ENCODE measurements at regions not wholly inside any gene's neighbourhood (a gene's known extent, or its start where the extent isn't known, plus 50 kb on each side); places are given as distances from the start of the nearest gene placed in this dataset.

GRCh38 chr1:219340796-219341195, 167.1 kb downstream of the LYPLAL1 start:
- ATAC-seq (no peak), DNase-seq (no peak)
- Histone ChIP-seq H3K4me3 (no peak overlapping the region), H3K4me1 (ENCODE audit: low read depth) (no peaks in the 10 kb centered on the region), H3K36me3 (ENCODE audit: low read depth) (no peaks in the 10 kb centered on the region), H3K9me3 (peaks cover 3% of the 10 kb centered on the region)
- no peak for TF ChIP-seq CTCF (IDR thresholded peaks at IDR 0.05)
- intact Hi-C loops (cut with DNase I, micrococcal nuclease) = no loop called here

- intact Hi-C loops (cut with DNase I, micrococcal nuclease) = no loop called here
- Histone ChIP-seq H3K36me3 (ENCODE audit: low read depth) (no peaks in the 10 kb centered on the region), H3K4me3 (no peak overlapping the region), H3K4me1 (ENCODE audit: low read depth) (no peaks in the 10 kb centered on the region), H3K9me3 (no peaks in the 10 kb centered on the region)
- ATAC-seq (no peak), DNase-seq (no peak)
- TF ChIP-seq CTCF (IDR thresholded peaks at IDR 0.05) = no peak
Observed at GRCh38 chr1:219339466-219339865, 165.8 kb downstream of the LYPLAL1 start.

GRCh38 chr1:219337588-219337987, 163.9 kb downstream of the LYPLAL1 start:
- ATAC-seq = no peak
- intact Hi-C loops (cut with DNase I, micrococcal nuclease) = no loop called here
- no peak for DNase-seq
- no peak for TF ChIP-seq CTCF (IDR thresholded peaks at IDR 0.05)
- Histone ChIP-seq H3K4me3 (no peak overlapping the region), H3K36me3 (ENCODE audit: low read depth) (no peaks in the 10 kb centered on the region), H3K4me1 (ENCODE audit: low read depth) (no peaks in the 10 kb centered on the region), H3K9me3 (no peaks in the 10 kb centered on the region)

GRCh38 chr1:219333626-219334025, 159.9 kb downstream of the LYPLAL1 start:
- DNase-seq (no peak), ATAC-seq (no peak)
- Histone ChIP-seq H3K9me3 (no peaks in the 10 kb centered on the region), H3K4me3 (no peak overlapping the region), H3K4me1 (ENCODE audit: low read depth) (no peaks in the 10 kb centered on the region), H3K36me3 (ENCODE audit: low read depth) (no peaks in the 10 kb centered on the region)
- intact Hi-C loops (cut with DNase I, micrococcal nuclease) = no loop called here
- no peak for TF ChIP-seq CTCF (IDR thresholded peaks at IDR 0.05)

- DNase-seq (no peak), ATAC-seq (no peak)
- Histone ChIP-seq H3K9me3 (no peaks in the 10 kb centered on the region), H3K36me3 (ENCODE audit: low read depth) (no peaks in the 10 kb centered on the region), H3K4me1 (ENCODE audit: low read depth) (no peaks in the 10 kb centered on the region), H3K4me3 (no peak overlapping the region)
- intact Hi-C loops (cut with DNase I, micrococcal nuclease) = no loop called here
- TF ChIP-seq CTCF (IDR thresholded peaks at IDR 0.05) = no peak
Observed at GRCh38 chr1:219331424-219331823, 157.7 kb downstream of the LYPLAL1 start.

GRCh38 chr1:219330669-219331068, 157.0 kb downstream of the LYPLAL1 start:
- H3K4me1 ChIP-seq (ENCODE audit: low read depth) = no peaks in the 10 kb centered on the region
- DNase-seq = no peak
- no peaks in the 10 kb centered on the region for H3K9me3 ChIP-seq
- ATAC-seq = no peak
- intact Hi-C loops (cut with DNase I, micrococcal nuclease) = no loop called here
- no peak for TF ChIP-seq CTCF (IDR thresholded peaks at IDR 0.05)
- H3K4me3 ChIP-seq = no peak overlapping the region
- H3K36me3 ChIP-seq (ENCODE audit: low read depth) = no peaks in the 10 kb centered on the region

All from mucosa of descending colon (tissue), 3 donors.